Caco-2 (cell line): ENCODE measurements at regions not wholly inside any gene's neighbourhood (a gene's known extent, or its start where the extent isn't known, plus 50 kb on each side); places are given as distances from the start of the nearest gene placed in this dataset.

Experiments used
- BruUV-seq: library from RNA; stranded (reverse); fragments of 400-500 nt; replicated peaks from 2 replicates; lab custom pipeline; 2021; lab: Mats Ljungman, UMichigan
- CTCF ChIA-PET: fragments of 300-600 bp; sonication (Branson Sonifier 250); formaldehyde crosslinking; loops from one replicate; lab custom pipeline; 2022; ENCODE audit warnings: antibody characterized with exemption; lab: Charles Lee
- POLR2A ChIA-PET: fragments of 300-600 bp; sonication (Branson Sonifier 250); formaldehyde crosslinking; loops from one replicate; lab custom pipeline; 2022; ENCODE audit warnings: antibody characterized with exemption; lab: Charles Lee
- DNase-seq, 2 experiments: peaks; one replicate each; pipeline versions ENCODE4 v3.0.0 to v3.0.0-alpha.2; 2020 to 2022
- H3K27me3 ChIP-seq: replicated peaks from 2 replicates; pipeline ENCODE4 v1.6.0; 2011; ENCODE audit warnings: low read length; ENCODE audit not compliant: control insufficient read depth, insufficient read depth
- H3K36me3 ChIP-seq: 2 replicates; pipeline ENCODE4 v1.5.1; 2011; ENCODE audit warnings: low read length; ENCODE audit not compliant: control insufficient read depth, insufficient read depth
- H3K4me1 ChIP-seq: fragments of 250-450 bp; sonication (Bioruptor Pico); 2 replicates; pipeline ENCODE4 v1.5.1; 2020; ENCODE audit warnings: mild to moderate bottlenecking
- H3K4me3 ChIP-seq: 2 replicates; pipeline ENCODE4 v1.5.1; 2011; ENCODE audit warnings: low read depth, mild to moderate bottlenecking, control low read depth, low read length
- H3K9me3 ChIP-seq: fragments of 250-450 bp; sonication (Bioruptor Pico); 2 replicates; pipeline ENCODE4 v1.5.1; 2020; ENCODE audit warnings: mild to moderate bottlenecking, moderate library complexity
- H3K27ac Mint-ChIP-seq: one replicate; pipeline ENCODE4 v1.8.0; 2022; ENCODE audit warnings: mixed read lengths; ENCODE audit not compliant: unreplicated experiment
- H3K27me3 Mint-ChIP-seq: one replicate; pipeline ENCODE4 v1.8.0; 2022; ENCODE audit warnings: mixed read lengths; ENCODE audit not compliant: insufficient read depth, unreplicated experiment
- H3K36me3 Mint-ChIP-seq: one replicate; pipeline ENCODE4 v1.8.0; 2022; ENCODE audit warnings: mild to moderate bottlenecking, mixed read lengths; ENCODE audit not compliant: insufficient read depth, unreplicated experiment
- H3K4me1 Mint-ChIP-seq: one replicate; pipeline ENCODE4 v1.8.0; 2022; ENCODE audit warnings: low read depth, mixed read lengths; ENCODE audit not compliant: unreplicated experiment
- H3K4me3 Mint-ChIP-seq: one replicate; pipeline ENCODE4 v1.8.0; 2022; ENCODE audit warnings: mild to moderate bottlenecking, moderate library complexity, mixed read lengths; ENCODE audit not compliant: unreplicated experiment
- H3K9me3 Mint-ChIP-seq: one replicate; pipeline ENCODE4 v1.8.0; 2022; ENCODE audit warnings: mixed read lengths; ENCODE audit not compliant: unreplicated experiment
- intact Hi-C: fragments of 100-400 bp; cut with micrococcal nuclease; formaldehyde crosslinking; loops from one replicate; pipeline ENCODE4 v1.10.0; 2022; ENCODE audit not compliant: unreplicated experiment
- TF ChIP-seq, protein P1 (sequence below), 2 experiments: fragments of 200-600 bp in 1 of 2; IDR thresholded peaks; 1 replicate in 1 of 2; 2 replicates in 1 of 2; pipeline versions ENCODE4 v1.5.1 to v1.8.0; 2011 to 2022; ENCODE audit warnings: antibody characterized with exemption in 1 of 2, control low read depth in 1 of 2, inconsistent platforms in 1 of 2, low read depth in 1 of 2, low read length in 1 of 2, mild to moderate bottlenecking in 1 of 2, moderate library complexity in 1 of 2; ENCODE audit not compliant: insufficient read depth in 1 of 2, severe bottlenecking in 1 of 2, unreplicated experiment in 1 of 2

GRCh38 chr2:16506366-16506765 is 159.3 kb downstream of the CYRIA start:
- Mint-ChIP-seq H3K36me3 (no peaks in the 10 kb centered on the region), H3K9me3 (no peaks in the 10 kb centered on the region), H3K4me3 (no peak overlapping the region), H3K27me3 (no peaks in the 10 kb centered on the region), H3K27ac (peak overlapping the region; percentile 37), H3K4me1 (peaks cover 12% of the 10 kb centered on the region)
- ChIA-PET POLR2A (no interaction called here), CTCF (interaction anchor here (2.6 kb wide), 1 partner anchor 80 kb away, joined by 12 read pairs; no protein-coding TSS in a partner anchor)
- H3K4me3 ChIP-seq: no peak overlapping the region
- H3K9me3 ChIP-seq: no peaks in the 10 kb centered on the region
- H3K36me3 ChIP-seq: no peaks in the 10 kb centered on the region
- H3K27me3 ChIP-seq: no peaks in the 10 kb centered on the region
- BruUV-seq: no TSS peak
- DNase-seq: peak; percentile 29 to 53
- intact Hi-C loops: loop anchor here (1.0 to 10.0 kb wide), 8 partner anchors 81 to 724 kb away; no protein-coding TSS in a partner anchor
- peaks cover 36% of the 10 kb centered on the region for H3K4me1 ChIP-seq
- TF ChIP-seq, protein P1, sequence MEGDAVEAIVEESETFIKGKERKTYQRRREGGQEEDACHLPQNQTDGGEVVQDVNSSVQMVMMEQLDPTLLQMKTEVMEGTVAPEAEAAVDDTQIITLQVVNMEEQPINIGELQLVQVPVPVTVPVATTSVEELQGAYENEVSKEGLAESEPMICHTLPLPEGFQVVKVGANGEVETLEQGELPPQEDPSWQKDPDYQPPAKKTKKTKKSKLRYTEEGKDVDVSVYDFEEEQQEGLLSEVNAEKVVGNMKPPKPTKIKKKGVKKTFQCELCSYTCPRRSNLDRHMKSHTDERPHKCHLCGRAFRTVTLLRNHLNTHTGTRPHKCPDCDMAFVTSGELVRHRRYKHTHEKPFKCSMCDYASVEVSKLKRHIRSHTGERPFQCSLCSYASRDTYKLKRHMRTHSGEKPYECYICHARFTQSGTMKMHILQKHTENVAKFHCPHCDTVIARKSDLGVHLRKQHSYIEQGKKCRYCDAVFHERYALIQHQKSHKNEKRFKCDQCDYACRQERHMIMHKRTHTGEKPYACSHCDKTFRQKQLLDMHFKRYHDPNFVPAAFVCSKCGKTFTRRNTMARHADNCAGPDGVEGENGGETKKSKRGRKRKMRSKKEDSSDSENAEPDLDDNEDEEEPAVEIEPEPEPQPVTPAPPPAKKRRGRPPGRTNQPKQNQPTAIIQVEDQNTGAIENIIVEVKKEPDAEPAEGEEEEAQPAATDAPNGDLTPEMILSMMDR (IDR thresholded peaks at IDR 0.05; ENCODE audit: insufficient read depth in 1 of 2, low read depth in 1 of 2, low read length in 1 of 2, severe bottlenecking in 1 of 2, unreplicated experiment in 1 of 2): no peak

DNA sequence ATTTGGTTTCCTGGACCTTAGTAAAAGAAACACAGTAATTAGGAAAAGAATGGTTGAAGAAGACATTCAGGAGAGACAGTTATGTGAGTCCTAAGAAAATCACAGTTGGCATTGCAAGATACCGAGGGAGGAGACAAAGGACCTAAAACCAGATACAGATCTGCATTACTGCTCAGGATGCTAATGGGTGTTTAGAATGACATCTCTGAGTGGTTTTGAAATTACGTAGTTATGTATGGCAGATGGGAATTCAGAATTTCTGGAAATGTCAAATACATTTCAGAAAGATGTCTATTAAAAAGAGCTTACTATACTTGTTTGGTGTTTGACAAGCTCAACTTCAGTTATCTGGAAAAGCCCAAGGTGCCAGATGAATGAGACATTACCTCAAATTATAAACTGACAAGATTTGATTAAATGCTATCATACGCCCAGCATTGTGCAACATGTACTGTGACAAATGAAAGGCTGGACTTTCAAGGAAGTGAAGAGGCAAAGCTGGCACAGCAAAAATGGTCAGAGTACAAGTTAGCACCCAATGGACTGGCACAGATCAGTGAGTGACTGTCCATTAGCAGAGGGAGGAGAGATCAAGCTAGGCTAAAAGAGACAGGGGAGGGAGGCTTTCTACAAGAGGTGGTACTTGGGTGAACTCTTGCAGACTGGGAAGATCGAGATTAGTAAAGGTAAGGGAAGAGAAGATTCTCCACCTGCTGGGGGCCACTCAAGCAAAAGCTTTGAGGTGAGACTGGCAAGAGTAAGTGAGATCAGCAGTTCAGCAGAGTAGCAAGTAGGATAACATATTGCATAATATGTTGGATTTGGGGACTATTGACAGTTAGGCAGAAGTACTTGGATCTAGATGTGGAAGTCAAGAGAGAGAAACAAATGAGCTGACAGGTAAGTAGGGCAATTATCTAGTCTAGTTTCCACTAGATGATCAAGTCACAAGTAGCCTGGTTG is 168.9 kb downstream of the CYRIA start:
- no peaks in the 10 kb centered on the region for H3K9me3 Mint-ChIP-seq
- TF ChIP-seq, protein P1 (IDR thresholded peaks at IDR 0.05; ENCODE audit: insufficient read depth in 1 of 2, low read depth in 1 of 2, low read length in 1 of 2, severe bottlenecking in 1 of 2, unreplicated experiment in 1 of 2): no peak
- Histone ChIP-seq H3K27me3 (no peaks in the 10 kb centered on the region), H3K9me3 (0 out of 2 replicates have a peak, but pooled peaks cover 3% of the 10 kb centered on the region), H3K4me3 (no peak overlapping the region), H3K4me1 (no peaks in the 10 kb centered on the region), H3K36me3 (no peaks in the 10 kb centered on the region)
- H3K27ac Mint-ChIP-seq: no peak overlapping the region
- no peak for DNase-seq
- intact Hi-C loops: no loop called here
- no peak overlapping the region for H3K4me3 Mint-ChIP-seq
- no peaks in the 10 kb centered on the region for H3K4me1 Mint-ChIP-seq
- H3K27me3 Mint-ChIP-seq: no peaks in the 10 kb centered on the region
- CTCF ChIA-PET: no interaction called here
- POLR2A ChIA-PET: no interaction called here
- BruUV-seq: no TSS peak
- H3K36me3 Mint-ChIP-seq: no peaks in the 10 kb centered on the region

- DNase-seq: no peak
- ChIA-PET POLR2A (no interaction called here), CTCF (no interaction called here)
- no peaks in the 10 kb centered on the region for H3K4me1 Mint-ChIP-seq
- no peaks in the 10 kb centered on the region for H3K36me3 Mint-ChIP-seq
- BruUV-seq: no TSS peak
- H3K27me3 ChIP-seq: no peaks in the 10 kb centered on the region
- no peaks in the 10 kb centered on the region for H3K4me1 ChIP-seq
- no peaks in the 10 kb centered on the region for H3K9me3 Mint-ChIP-seq
- H3K4me3 Mint-ChIP-seq: no peak overlapping the region
- no peak overlapping the region for H3K4me3 ChIP-seq
- H3K9me3 ChIP-seq: 0 out of 2 replicates have a peak, but pooled peaks cover 3% of the 10 kb centered on the region
- no peak overlapping the region for H3K27ac Mint-ChIP-seq
- intact Hi-C loops: no loop called here
- no peaks in the 10 kb centered on the region for H3K36me3 ChIP-seq
- TF ChIP-seq, protein P1 (IDR thresholded peaks at IDR 0.05; ENCODE audit: insufficient read depth in 1 of 2, low read depth in 1 of 2, low read length in 1 of 2, severe bottlenecking in 1 of 2, unreplicated experiment in 1 of 2): no peak
- H3K27me3 Mint-ChIP-seq: no peaks in the 10 kb centered on the region
Measured at GRCh38 chr2:16495509-16496208, 170.0 kb downstream of the CYRIA start.
